ENCODE measurements at regions not wholly inside any gene's neighbourhood (a gene's known extent, or its start where the extent isn't known, plus 50 kb on each side); places are given as distances from the start of the nearest gene placed in this dataset.

GRCh38 chr2:16216558-16216945 is 276.2 kb downstream of the MYCN start:
- ATAC-seq (ENCODE audit: poor library complexity) (no peak), DNase-seq (no peak)
- no peak overlapping the region for H3K4me3 Mint-ChIP-seq
- no peak overlapping the region for H3K4me3 ChIP-seq (ENCODE audit: low read length)
- no peak for TF ChIP-seq CTCF (IDR thresholded peaks at IDR 0.05)
- no peaks in the 10 kb centered on the region for H3K36me3 ChIP-seq (ENCODE audit: insufficient read depth, low read length)
- no peak overlapping the region for H3K27ac Mint-ChIP-seq
- no peaks in the 10 kb centered on the region for H3K27me3 ChIP-seq (ENCODE audit: control insufficient read depth in 1 of 2, insufficient read depth in 2 of 2, low read length in 2 of 2)
- no peaks in the 10 kb centered on the region for H3K36me3 Mint-ChIP-seq (ENCODE audit: low read depth)
- no peak overlapping the region for H3K27ac ChIP-seq (ENCODE audit: low read depth in 1 of 2, low read length in 2 of 2)
- H3K9me3 ChIP-seq (ENCODE audit: control insufficient read depth in 1 of 2, insufficient read depth in 1 of 2, low read length in 2 of 2), result peaks cover 0 to 5% of the 10 kb centered on the region in 2 experiments
- no peaks in the 10 kb centered on the region for H3K4me1 ChIP-seq (ENCODE audit: insufficient read depth, low read length)
- no peaks in the 10 kb centered on the region for H3K4me1 Mint-ChIP-seq (ENCODE audit: low read depth)
- intact Hi-C loops (cut with DNase I, micrococcal nuclease), result loop anchor here in 1 of 2 experiments (10.0 kb wide), 1 partner anchor 282 kb away; no protein-coding TSS in a partner anchor
- ChIA-PET POLR2A (no interaction called here), CTCF (no interaction called here)
- no peaks in the 10 kb centered on the region for H3K27me3 Mint-ChIP-seq
- no peaks in the 10 kb centered on the region for H3K9me3 Mint-ChIP-seq

- intact Hi-C loops (cut with DNase I, micrococcal nuclease), result loop anchor here in 1 of 2 experiments (10.0 kb wide), 1 partner anchor 281 kb away; no protein-coding TSS in a partner anchor
- Mint-ChIP-seq H3K36me3 (ENCODE audit: low read depth) (no peaks in the 10 kb centered on the region), H3K4me3 (no peak overlapping the region), H3K4me1 (ENCODE audit: low read depth) (no peaks in the 10 kb centered on the region), H3K9me3 (no peaks in the 10 kb centered on the region), H3K27me3 (no peaks in the 10 kb centered on the region), H3K27ac (no peak overlapping the region)
- H3K9me3 ChIP-seq (ENCODE audit: control insufficient read depth in 1 of 2, insufficient read depth in 1 of 2, low read length in 2 of 2), result peaks cover 0 to 5% of the 10 kb centered on the region in 2 experiments
- no peak overlapping the region for H3K27ac ChIP-seq (ENCODE audit: low read depth in 1 of 2, low read length in 2 of 2)
- no peak for ATAC-seq (ENCODE audit: poor library complexity)
- no peaks in the 10 kb centered on the region for H3K4me1 ChIP-seq (ENCODE audit: insufficient read depth, low read length)
- ChIA-PET CTCF (no interaction called here), POLR2A (no interaction called here)
- TF ChIP-seq CTCF (IDR thresholded peaks at IDR 0.05), result no peak
- DNase-seq, result no peak
- no peaks in the 10 kb centered on the region for H3K36me3 ChIP-seq (ENCODE audit: insufficient read depth, low read length)
- H3K27me3 ChIP-seq (ENCODE audit: control insufficient read depth in 1 of 2, insufficient read depth in 2 of 2, low read length in 2 of 2), result no peaks in the 10 kb centered on the region
- no peak overlapping the region for H3K4me3 ChIP-seq (ENCODE audit: low read length)
Observed at GRCh38 chr2:16215902-16216557, 275.7 kb downstream of the MYCN start.

- Mint-ChIP-seq H3K27me3 (no peaks in the 10 kb centered on the region), H3K36me3 (ENCODE audit: low read depth) (no peaks in the 10 kb centered on the region), H3K27ac (no peak overlapping the region), H3K9me3 (no peaks in the 10 kb centered on the region), H3K4me3 (no peak overlapping the region), H3K4me1 (ENCODE audit: low read depth) (no peaks in the 10 kb centered on the region)
- H3K27ac ChIP-seq (ENCODE audit: low read depth in 1 of 2, low read length in 2 of 2), result no peak overlapping the region
- ATAC-seq (ENCODE audit: poor library complexity), result no peak
- no peak for TF ChIP-seq CTCF (IDR thresholded peaks at IDR 0.05)
- ChIA-PET POLR2A (no interaction called here), CTCF (no interaction called here)
- peaks cover 0 to 5% of the 10 kb centered on the region in 2 experiments for H3K9me3 ChIP-seq (ENCODE audit: control insufficient read depth in 1 of 2, insufficient read depth in 1 of 2, low read length in 2 of 2)
- DNase-seq, result no peak
- no peak overlapping the region for H3K4me3 ChIP-seq (ENCODE audit: low read length)
- no peaks in the 10 kb centered on the region for H3K36me3 ChIP-seq (ENCODE audit: insufficient read depth, low read length)
- H3K4me1 ChIP-seq (ENCODE audit: insufficient read depth, low read length), result no peaks in the 10 kb centered on the region
- intact Hi-C loops (cut with DNase I, micrococcal nuclease), result loop anchor here in 1 of 2 experiments (10.0 kb wide), 1 partner anchor 280 kb away; no protein-coding TSS in a partner anchor
- no peaks in the 10 kb centered on the region for H3K27me3 ChIP-seq (ENCODE audit: control insufficient read depth in 1 of 2, insufficient read depth in 2 of 2, low read length in 2 of 2)
Observed at GRCh38 chr2:16214861-16215260, 274.5 kb downstream of the MYCN start.
